ENCODE measurements at regions not wholly inside any gene's neighbourhood (a gene's known extent, or its start where the extent isn't known, plus 50 kb on each side); places are given as distances from the start of the nearest gene placed in this dataset.

DNA sequence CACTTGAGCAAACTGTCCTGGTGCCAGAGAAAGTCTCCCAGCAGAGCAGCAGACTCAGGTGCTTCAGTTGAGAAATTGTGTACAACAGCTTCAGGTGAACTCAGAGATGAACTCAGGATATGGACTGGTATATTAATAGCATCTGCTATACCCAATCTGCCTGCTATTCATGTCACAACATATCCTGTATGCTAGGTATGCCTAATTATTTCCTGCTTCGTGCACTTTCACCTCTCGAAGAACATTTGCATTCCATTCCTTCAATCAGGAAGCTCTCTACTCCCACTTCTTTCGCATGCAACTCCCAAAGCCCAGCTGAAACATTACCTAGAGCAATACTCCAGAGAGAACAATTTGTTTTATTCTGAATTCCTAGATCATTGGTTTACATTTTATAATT is 207.7 kb downstream of the KCNA4 start:
- TF ChIP-seq, protein P1, sequence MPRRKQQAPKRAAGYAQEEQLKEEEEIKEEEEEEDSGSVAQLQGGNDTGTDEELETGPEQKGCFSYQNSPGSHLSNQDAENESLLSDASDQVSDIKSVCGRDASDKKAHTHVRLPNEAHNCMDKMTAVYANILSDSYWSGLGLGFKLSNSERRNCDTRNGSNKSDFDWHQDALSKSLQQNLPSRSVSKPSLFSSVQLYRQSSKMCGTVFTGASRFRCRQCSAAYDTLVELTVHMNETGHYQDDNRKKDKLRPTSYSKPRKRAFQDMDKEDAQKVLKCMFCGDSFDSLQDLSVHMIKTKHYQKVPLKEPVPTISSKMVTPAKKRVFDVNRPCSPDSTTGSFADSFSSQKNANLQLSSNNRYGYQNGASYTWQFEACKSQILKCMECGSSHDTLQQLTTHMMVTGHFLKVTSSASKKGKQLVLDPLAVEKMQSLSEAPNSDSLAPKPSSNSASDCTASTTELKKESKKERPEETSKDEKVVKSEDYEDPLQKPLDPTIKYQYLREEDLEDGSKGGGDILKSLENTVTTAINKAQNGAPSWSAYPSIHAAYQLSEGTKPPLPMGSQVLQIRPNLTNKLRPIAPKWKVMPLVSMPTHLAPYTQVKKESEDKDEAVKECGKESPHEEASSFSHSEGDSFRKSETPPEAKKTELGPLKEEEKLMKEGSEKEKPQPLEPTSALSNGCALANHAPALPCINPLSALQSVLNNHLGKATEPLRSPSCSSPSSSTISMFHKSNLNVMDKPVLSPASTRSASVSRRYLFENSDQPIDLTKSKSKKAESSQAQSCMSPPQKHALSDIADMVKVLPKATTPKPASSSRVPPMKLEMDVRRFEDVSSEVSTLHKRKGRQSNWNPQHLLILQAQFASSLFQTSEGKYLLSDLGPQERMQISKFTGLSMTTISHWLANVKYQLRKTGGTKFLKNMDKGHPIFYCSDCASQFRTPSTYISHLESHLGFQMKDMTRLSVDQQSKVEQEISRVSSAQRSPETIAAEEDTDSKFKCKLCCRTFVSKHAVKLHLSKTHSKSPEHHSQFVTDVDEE (CRISPR knock-in tag; IDR thresholded peaks at IDR 0.05) = no peak
- TF ChIP-seq PPARA (CRISPR knock-in tag; IDR thresholded peaks at IDR 0.05; ENCODE audit: borderline replicate concordance) (no peak), ZNF565 (CRISPR knock-in tag; conservative IDR thresholded peaks at IDR 0.05; ENCODE audit: low read depth) (no peak), ZC3H10 (CRISPR knock-in tag; IDR thresholded peaks at IDR 0.05) (no peak), ARNTL (CRISPR knock-in tag; IDR thresholded peaks at IDR 0.05; ENCODE audit: borderline replicate concordance, low read depth) (no peak), SNAI2 (CRISPR knock-in tag; IDR thresholded peaks at IDR 0.05) (no peak), RARB (CRISPR knock-in tag; IDR thresholded peaks at IDR 0.05) (no peak), ZFP30 (CRISPR knock-in tag; IDR thresholded peaks at IDR 0.05) (no peak), OSR1 (CRISPR knock-in tag; IDR thresholded peaks at IDR 0.05) (no peak)
- TF ChIP-seq, protein P2, sequence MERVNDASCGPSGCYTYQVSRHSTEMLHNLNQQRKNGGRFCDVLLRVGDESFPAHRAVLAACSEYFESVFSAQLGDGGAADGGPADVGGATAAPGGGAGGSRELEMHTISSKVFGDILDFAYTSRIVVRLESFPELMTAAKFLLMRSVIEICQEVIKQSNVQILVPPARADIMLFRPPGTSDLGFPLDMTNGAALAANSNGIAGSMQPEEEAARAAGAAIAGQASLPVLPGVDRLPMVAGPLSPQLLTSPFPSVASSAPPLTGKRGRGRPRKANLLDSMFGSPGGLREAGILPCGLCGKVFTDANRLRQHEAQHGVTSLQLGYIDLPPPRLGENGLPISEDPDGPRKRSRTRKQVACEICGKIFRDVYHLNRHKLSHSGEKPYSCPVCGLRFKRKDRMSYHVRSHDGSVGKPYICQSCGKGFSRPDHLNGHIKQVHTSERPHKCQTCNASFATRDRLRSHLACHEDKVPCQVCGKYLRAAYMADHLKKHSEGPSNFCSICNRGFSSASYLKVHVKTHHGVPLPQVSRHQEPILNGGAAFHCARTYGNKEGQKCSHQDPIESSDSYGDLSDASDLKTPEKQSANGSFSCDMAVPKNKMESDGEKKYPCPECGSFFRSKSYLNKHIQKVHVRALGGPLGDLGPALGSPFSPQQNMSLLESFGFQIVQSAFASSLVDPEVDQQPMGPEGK (CRISPR knock-in tag; IDR thresholded peaks at IDR 0.05; ENCODE audit: borderline replicate concordance) = no peak
- TF ChIP-seq, protein P3, sequence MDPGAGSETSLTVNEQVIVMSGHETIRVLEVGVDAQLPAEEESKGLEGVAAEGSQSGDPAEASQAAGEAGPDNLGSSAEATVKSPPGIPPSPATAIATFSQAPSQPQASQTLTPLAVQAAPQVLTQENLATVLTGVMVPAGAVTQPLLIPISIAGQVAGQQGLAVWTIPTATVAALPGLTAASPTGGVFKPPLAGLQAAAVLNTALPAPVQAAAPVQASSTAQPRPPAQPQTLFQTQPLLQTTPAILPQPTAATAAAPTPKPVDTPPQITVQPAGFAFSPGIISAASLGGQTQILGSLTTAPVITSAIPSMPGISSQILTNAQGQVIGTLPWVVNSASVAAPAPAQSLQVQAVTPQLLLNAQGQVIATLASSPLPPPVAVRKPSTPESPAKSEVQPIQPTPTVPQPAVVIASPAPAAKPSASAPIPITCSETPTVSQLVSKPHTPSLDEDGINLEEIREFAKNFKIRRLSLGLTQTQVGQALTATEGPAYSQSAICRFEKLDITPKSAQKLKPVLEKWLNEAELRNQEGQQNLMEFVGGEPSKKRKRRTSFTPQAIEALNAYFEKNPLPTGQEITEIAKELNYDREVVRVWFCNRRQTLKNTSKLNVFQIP (CRISPR knock-in tag; IDR thresholded peaks at IDR 0.05; ENCODE audit: borderline replicate concordance, low read depth) = no peak
- TF ChIP-seq, protein P4, sequence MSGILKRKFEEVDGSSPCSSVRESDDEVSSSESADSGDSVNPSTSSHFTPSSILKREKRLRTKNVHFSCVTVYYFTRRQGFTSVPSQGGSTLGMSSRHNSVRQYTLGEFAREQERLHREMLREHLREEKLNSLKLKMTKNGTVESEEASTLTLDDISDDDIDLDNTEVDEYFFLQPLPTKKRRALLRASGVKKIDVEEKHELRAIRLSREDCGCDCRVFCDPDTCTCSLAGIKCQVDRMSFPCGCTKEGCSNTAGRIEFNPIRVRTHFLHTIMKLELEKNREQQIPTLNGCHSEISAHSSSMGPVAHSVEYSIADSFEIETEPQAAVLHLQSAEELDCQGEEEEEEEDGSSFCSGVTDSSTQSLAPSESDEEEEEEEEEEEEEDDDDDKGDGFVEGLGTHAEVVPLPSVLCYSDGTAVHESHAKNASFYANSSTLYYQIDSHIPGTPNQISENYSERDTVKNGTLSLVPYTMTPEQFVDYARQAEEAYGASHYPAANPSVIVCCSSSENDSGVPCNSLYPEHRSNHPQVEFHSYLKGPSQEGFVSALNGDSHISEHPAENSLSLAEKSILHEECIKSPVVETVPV (CRISPR knock-in tag; IDR thresholded peaks at IDR 0.05) = no peak
- TF ChIP-seq, protein P5, sequence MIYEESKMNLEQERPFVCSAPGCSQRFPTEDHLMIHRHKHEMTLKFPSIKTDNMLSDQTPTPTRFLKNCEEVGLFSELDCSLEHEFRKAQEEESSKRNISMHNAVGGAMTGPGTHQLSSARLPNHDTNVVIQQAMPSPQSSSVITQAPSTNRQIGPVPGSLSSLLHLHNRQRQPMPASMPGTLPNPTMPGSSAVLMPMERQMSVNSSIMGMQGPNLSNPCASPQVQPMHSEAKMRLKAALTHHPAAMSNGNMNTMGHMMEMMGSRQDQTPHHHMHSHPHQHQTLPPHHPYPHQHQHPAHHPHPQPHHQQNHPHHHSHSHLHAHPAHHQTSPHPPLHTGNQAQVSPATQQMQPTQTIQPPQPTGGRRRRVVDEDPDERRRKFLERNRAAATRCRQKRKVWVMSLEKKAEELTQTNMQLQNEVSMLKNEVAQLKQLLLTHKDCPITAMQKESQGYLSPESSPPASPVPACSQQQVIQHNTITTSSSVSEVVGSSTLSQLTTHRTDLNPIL (CRISPR knock-in tag; IDR thresholded peaks at IDR 0.05; ENCODE audit: low read depth) = no peak
